Activated T-helper 1 cell treated with anti-CD3 and anti-CD28 coated beads, Interleukin-12 subunit alpha, Interleukin-12 subunit beta, Interleukin-2, Interleukin-4 antibody, amounts not matched to agents 30 ng/mL and 10 ng/mL and 1 ng/mL, durations not matched to agents 14 hours and 24 hours and 36 hours (primary cell): ENCODE measurements at regions not wholly inside any gene's neighbourhood (a gene's known extent, or its start where the extent isn't known, plus 50 kb on each side); places are given as distances from the start of the nearest gene placed in this dataset.
"Not testable (repeated sequence)": the region's sequence is repeated elsewhere in the genome, so short reads cannot be mapped to it uniquely, and the experiment has no call there.

Experiments used
- DNase-seq: peaks from one replicate; pipeline ENCODE4 v3.0.0; 2021; ENCODE audit warnings: low spot score
- H3K27ac Mint-ChIP-seq: one replicate; pipeline ENCODE4 v1.8.0; 2021; ENCODE audit warnings: mild to moderate bottlenecking, mixed read lengths
- H3K27me3 Mint-ChIP-seq: one replicate; pipeline ENCODE4 v1.8.0; 2022; ENCODE audit warnings: mild to moderate bottlenecking, moderate library complexity, mixed read lengths; ENCODE audit not compliant: insufficient read depth
- H3K36me3 Mint-ChIP-seq: one replicate; pipeline ENCODE4 v1.8.0; 2021; ENCODE audit warnings: low read depth, mixed read lengths
- H3K4me1 Mint-ChIP-seq: one replicate; pipeline ENCODE4 v1.8.0; 2021; ENCODE audit warnings: low read depth, mixed read lengths
- H3K4me3 Mint-ChIP-seq: one replicate; pipeline ENCODE4 v1.8.0; 2021; ENCODE audit warnings: mild to moderate bottlenecking, moderate library complexity, mixed read lengths
- H3K9me3 Mint-ChIP-seq: one replicate; pipeline ENCODE4 v1.8.0; 2021; ENCODE audit warnings: mixed read lengths
- intact Hi-C: fragments of 100-400 bp; cut with micrococcal nuclease; formaldehyde crosslinking; loops from one replicate; pipeline ENCODE4 v1.15.1; 2024

- H3K36me3 Mint-ChIP-seq: no peaks in the 10 kb centered on the region
- H3K9me3 Mint-ChIP-seq: no peaks in the 10 kb centered on the region
Measured at GRCh38 chr2:209147981-209148380, 275.9 kb upstream of the MAP2 start.

GRCh38 chr2:209160800-209161588, 262.9 kb upstream of the MAP2 start:
- DNase-seq: no peak
- intact Hi-C loops: no loop called here
- Mint-ChIP-seq H3K4me1 (no peaks in the 10 kb centered on the region), H3K36me3 (no peaks in the 10 kb centered on the region), H3K27me3 (no peaks in the 10 kb centered on the region), H3K27ac (no peak overlapping the region), H3K4me3 (no peak overlapping the region), H3K9me3 (no peaks in the 10 kb centered on the region)

More at GRCh38 chr2:209147981-209148380, 275.9 kb upstream of the MAP2 start:
- Mint-ChIP-seq H3K4me1 (no peaks in the 10 kb centered on the region), H3K27me3 (no peaks in the 10 kb centered on the region), H3K4me3 (no peak overlapping the region), H3K27ac (no peak overlapping the region)
- no peak for DNase-seq
- intact Hi-C loops: no loop called here

- no peak overlapping the region for H3K4me3 Mint-ChIP-seq
- H3K27me3 Mint-ChIP-seq: no peaks in the 10 kb centered on the region
- no peaks in the 10 kb centered on the region for H3K36me3 Mint-ChIP-seq
- H3K27ac Mint-ChIP-seq: no peak overlapping the region
- no peaks in the 10 kb centered on the region for H3K9me3 Mint-ChIP-seq
- no peaks in the 10 kb centered on the region for H3K4me1 Mint-ChIP-seq
- DNase-seq: no peak
- intact Hi-C loops: no loop called here
Measured at GRCh38 chr2:209162129-209162528, 261.7 kb upstream of the MAP2 start.

GRCh38 chr2:209181984-209182383, 241.9 kb upstream of the MAP2 start:
- intact Hi-C loops: no loop called here
- no peak for DNase-seq
- no peaks in the 10 kb centered on the region for H3K36me3 Mint-ChIP-seq
- peaks cover 7% of the 10 kb centered on the region for H3K9me3 Mint-ChIP-seq
- no peaks in the 10 kb centered on the region for H3K4me1 Mint-ChIP-seq
- no peak overlapping the region for H3K27ac Mint-ChIP-seq
- no peak overlapping the region for H3K4me3 Mint-ChIP-seq
- no peaks in the 10 kb centered on the region for H3K27me3 Mint-ChIP-seq

- H3K4me1 Mint-ChIP-seq, H3K36me3 Mint-ChIP-seq, H3K9me3 Mint-ChIP-seq, H3K27me3 Mint-ChIP-seq, intact Hi-C loops, H3K4me3 Mint-ChIP-seq, DNase-seq, H3K27ac Mint-ChIP-seq: not testable (repeated sequence)
Measured at GRCh38 chr2:209186886-209187285, 237.0 kb upstream of the MAP2 start.

- Mint-ChIP-seq H3K4me1 (no peaks in the 10 kb centered on the region), H3K27me3 (no peaks in the 10 kb centered on the region), H3K36me3 (no peaks in the 10 kb centered on the region), H3K4me3 (no peak overlapping the region), H3K27ac (no peak overlapping the region), H3K9me3 (no peaks in the 10 kb centered on the region)
- DNase-seq: no peak
- intact Hi-C loops: no loop called here
Measured at GRCh38 chr2:209189893-209190292, 234.0 kb upstream of the MAP2 start.

- intact Hi-C loops: no loop called here
- Mint-ChIP-seq H3K9me3 (no peaks in the 10 kb centered on the region), H3K27ac (no peak overlapping the region), H3K36me3 (no peaks in the 10 kb centered on the region), H3K4me3 (no peak overlapping the region), H3K27me3 (no peaks in the 10 kb centered on the region), H3K4me1 (no peaks in the 10 kb centered on the region)
- no peak for DNase-seq
Measured at GRCh38 chr2:209191139-209191538, 232.7 kb upstream of the MAP2 start.

GRCh38 chr2:209194717-209195116, 229.1 kb upstream of the MAP2 start:
- Mint-ChIP-seq H3K9me3 (no peaks in the 10 kb centered on the region), H3K36me3 (no peaks in the 10 kb centered on the region), H3K27me3 (no peaks in the 10 kb centered on the region), H3K4me3 (no peak overlapping the region), H3K4me1 (no peaks in the 10 kb centered on the region), H3K27ac (no peak overlapping the region)
- intact Hi-C loops: no loop called here
- no peak for DNase-seq

GRCh38 chr2:209208211-209208610, 215.6 kb upstream of the MAP2 start:
- H3K27ac Mint-ChIP-seq: no peak overlapping the region
- peak overlapping the region; percentile 48 for H3K4me3 Mint-ChIP-seq
- no peak for DNase-seq
- H3K9me3 Mint-ChIP-seq: no peaks in the 10 kb centered on the region
- intact Hi-C loops: loop anchor here (1.0 to 2.0 kb wide), 2 partner anchors 742 to 813 kb away; no protein-coding TSS in a partner anchor
- H3K4me1 Mint-ChIP-seq: no peaks in the 10 kb centered on the region
- no peaks in the 10 kb centered on the region for H3K27me3 Mint-ChIP-seq
- no peaks in the 10 kb centered on the region for H3K36me3 Mint-ChIP-seq

GRCh38 chr2:209209943-209210342, 213.9 kb upstream of the MAP2 start:
- no peaks in the 10 kb centered on the region for H3K27me3 Mint-ChIP-seq
- intact Hi-C loops: loop anchor here (2.0 kb wide), 1 partner anchor 815 kb away; no protein-coding TSS in a partner anchor
- no peak overlapping the region for H3K4me3 Mint-ChIP-seq
- no peaks in the 10 kb centered on the region for H3K4me1 Mint-ChIP-seq
- no peak overlapping the region for H3K27ac Mint-ChIP-seq
- no peaks in the 10 kb centered on the region for H3K36me3 Mint-ChIP-seq
- no peaks in the 10 kb centered on the region for H3K9me3 Mint-ChIP-seq
- DNase-seq: no peak

- no peaks in the 10 kb centered on the region for H3K4me1 Mint-ChIP-seq
- H3K9me3 Mint-ChIP-seq: no peaks in the 10 kb centered on the region
- intact Hi-C loops: no loop called here
Measured at GRCh38 chr2:209230560-209230959, 193.3 kb upstream of the MAP2 start.

GRCh38 chr2:209236377-209236776, 187.5 kb upstream of the MAP2 start:
- H3K36me3 Mint-ChIP-seq: no peaks in the 10 kb centered on the region
- H3K27me3 Mint-ChIP-seq: no peaks in the 10 kb centered on the region
- no peak overlapping the region for H3K27ac Mint-ChIP-seq
- no peaks in the 10 kb centered on the region for H3K4me1 Mint-ChIP-seq
- intact Hi-C loops: no loop called here
- peaks cover 3% of the 10 kb centered on the region for H3K9me3 Mint-ChIP-seq
- DNase-seq: no peak
- H3K4me3 Mint-ChIP-seq: no peak overlapping the region

More at GRCh38 chr2:209230560-209230959, 193.3 kb upstream of the MAP2 start:
- H3K36me3 Mint-ChIP-seq: no peaks in the 10 kb centered on the region
- H3K27ac Mint-ChIP-seq: no peak overlapping the region
- no peak overlapping the region for H3K4me3 Mint-ChIP-seq
- no peaks in the 10 kb centered on the region for H3K27me3 Mint-ChIP-seq
- DNase-seq: no peak

GRCh38 chr2:209238765-209239584, 184.9 kb upstream of the MAP2 start:
- no peaks in the 10 kb centered on the region for H3K36me3 Mint-ChIP-seq
- no peak overlapping the region for H3K27ac Mint-ChIP-seq
- peaks cover 10% of the 10 kb centered on the region for H3K9me3 Mint-ChIP-seq
- DNase-seq: no peak
- H3K27me3 Mint-ChIP-seq: no peaks in the 10 kb centered on the region
- no peak overlapping the region for H3K4me3 Mint-ChIP-seq
- H3K4me1 Mint-ChIP-seq: no peaks in the 10 kb centered on the region
- intact Hi-C loops: no loop called here
